H1 (cell line): ENCODE measurements at regions not wholly inside any gene's neighbourhood (a gene's known extent, or its start where the extent isn't known, plus 50 kb on each side); places are given as distances from the start of the nearest gene placed in this dataset.

Experiments
- BACH1 ChIP-seq: IDR thresholded peaks from 2 replicates; pipeline ENCODE4 v1.6.1; 2012; ENCODE audit warnings: low read length, improper control_type of control experiment
- CBX8 ChIP-seq: fragments of 300-800, 300-1000 bp; sonication (generic); IDR thresholded peaks from 2 replicates; pipeline ENCODE4 v1.7.1; 2016; ENCODE audit warnings: low read depth, low read length, borderline replicate concordance
- PHF8 ChIP-seq: fragments of 200-600 bp; sonication (generic); conservative IDR thresholded peaks from 2 replicates; pipeline ENCODE4 v1.7.1; 2012; ENCODE audit warnings: low read depth, mild to moderate bottlenecking, inconsistent platforms, low read length, moderate library complexity
- RFX5 ChIP-seq: IDR thresholded peaks from 2 replicates; pipeline ENCODE4 v1.6.1; 2011; ENCODE audit warnings: low read depth, low read length, improper control_type of control experiment, borderline replicate concordance
- RNF2 ChIP-seq: fragments of 200-900, 300-1000 bp; sonication (generic); IDR thresholded peaks from 2 replicates; pipeline ENCODE4 v1.7.1; 2016; ENCODE audit warnings: borderline replicate concordance, low read depth, mild to moderate bottlenecking, antibody characterized with exemption, low read length; ENCODE audit not compliant: poor library complexity, severe bottlenecking; ENCODE audit errors: missing control alignments
- SAP30 ChIP-seq: fragments of 300-600 bp; sonication (generic); IDR thresholded peaks from 2 replicates; pipeline ENCODE4 v1.7.1; 2012; ENCODE audit warnings: low read length, moderate library complexity, mild to moderate bottlenecking, inconsistent platforms; ENCODE audit not compliant: insufficient read depth, insufficient replicate concordance

GRCh38 chr7:153413540-153414287 is 638.5 kb upstream of the DPP6 start (continued):
- TF ChIP-seq RNF2 (no peak), BACH1 (no peak), CBX8 (no peak), RFX5 (no peak), SAP30 (no peak), PHF8 (no peak)
